ENCODE measurements at regions not wholly inside any gene's neighbourhood (a gene's known extent, or its start where the extent isn't known, plus 50 kb on each side); places are given as distances from the start of the nearest gene placed in this dataset.

DNA sequence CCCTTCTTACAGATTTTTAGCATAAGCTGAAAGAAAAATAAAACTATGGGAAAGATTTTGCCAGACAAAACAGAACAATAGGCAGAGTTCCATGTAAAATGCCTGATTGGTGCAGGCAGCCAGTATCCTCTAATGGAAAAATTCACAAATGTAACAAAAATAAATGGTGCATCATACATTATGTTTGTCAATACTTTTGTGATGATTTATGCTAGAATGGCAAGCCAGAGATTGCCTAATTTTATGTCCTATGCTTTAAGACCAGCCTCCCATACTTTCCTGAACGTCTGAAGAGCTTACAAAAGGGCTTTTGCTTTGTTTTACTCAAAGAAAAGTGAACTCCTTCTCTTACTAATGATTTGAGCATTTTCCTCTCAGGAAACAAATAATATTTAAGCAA is 81.5 kb upstream of the KCNJ15 start:
- intact Hi-C loops (cut with DNase I), result no loop called here
- DNase-seq (ENCODE audit: low spot score) (no peak), ATAC-seq (no peak)

DNA sequence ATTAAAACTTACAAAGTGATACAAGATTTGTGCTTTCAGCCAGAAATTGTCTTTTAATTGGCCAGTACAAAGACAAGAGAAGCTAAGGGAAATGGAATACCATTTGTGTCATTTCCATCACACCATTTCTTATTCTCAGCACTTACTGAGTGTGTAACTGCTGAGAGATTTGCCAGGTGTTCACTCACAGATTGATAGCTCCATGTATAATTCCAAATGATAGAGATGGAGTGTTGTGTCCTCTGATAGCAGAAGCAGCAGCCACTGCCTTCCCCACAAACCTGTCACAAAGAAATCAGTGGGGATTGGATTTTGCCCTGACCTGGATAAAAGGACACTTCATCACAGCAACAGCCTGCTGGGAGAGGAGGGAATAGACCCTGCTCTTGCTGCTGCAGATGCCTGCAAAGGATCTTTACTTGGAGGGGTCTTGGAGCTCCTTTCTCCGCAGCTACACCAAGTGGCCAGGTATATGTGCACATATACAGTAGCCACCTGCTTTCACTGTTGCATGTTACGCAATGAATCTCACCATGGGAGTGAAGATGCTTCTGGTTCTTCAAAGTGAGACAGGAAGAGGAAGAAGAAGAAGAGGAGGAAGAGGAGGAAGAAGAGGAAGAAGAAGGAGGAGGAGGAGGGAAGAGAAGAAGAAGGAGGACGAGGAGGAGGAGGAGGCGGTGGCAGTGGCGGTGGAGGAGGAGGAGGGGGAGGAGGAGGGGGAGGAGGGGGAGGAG is 78.7 kb upstream of the KCNJ15 start:
- DNase-seq (ENCODE audit: low spot score) (no peak), ATAC-seq (no peak)
- intact Hi-C loops (cut with DNase I), result no loop called here

DNA sequence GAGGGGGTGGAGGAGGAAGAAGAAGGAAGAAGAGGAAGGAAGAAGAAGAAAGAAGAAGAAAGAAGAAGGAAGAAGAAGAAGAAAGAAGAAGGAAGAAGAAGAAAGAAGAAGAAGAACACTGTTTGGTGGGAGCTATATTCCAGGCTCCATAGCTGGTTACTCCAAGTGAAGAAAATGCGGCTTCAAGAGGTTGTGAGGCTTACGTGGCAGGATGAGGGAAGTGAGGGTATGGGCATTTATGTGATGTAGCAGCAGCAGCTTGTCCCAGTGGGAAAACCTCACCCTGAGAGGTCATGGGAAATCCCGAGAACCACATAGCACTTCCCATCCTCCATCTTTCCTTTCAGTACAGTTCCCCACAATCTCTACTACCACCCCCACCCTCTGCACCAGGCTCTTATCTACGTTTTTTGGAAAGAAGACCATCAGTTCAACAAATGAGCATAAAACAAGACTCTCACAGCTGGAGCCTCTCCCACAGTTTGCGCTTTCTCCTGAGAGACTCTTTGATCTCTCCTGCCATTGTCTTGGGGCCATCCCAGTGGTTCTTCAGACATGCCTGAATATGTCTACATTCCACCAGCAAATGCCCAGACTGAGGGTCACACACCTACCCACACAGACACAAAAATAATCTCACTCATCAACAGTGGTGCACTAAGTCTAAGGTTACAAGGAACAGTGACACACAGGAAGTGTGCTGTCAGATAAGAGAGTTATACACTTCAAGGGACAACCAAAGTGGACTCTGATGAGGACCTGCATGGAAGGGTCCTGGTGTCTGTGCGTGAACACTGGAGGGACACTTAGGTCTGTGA is 77.9 kb upstream of the KCNJ15 start:
- ATAC-seq, result no peak

DNA sequence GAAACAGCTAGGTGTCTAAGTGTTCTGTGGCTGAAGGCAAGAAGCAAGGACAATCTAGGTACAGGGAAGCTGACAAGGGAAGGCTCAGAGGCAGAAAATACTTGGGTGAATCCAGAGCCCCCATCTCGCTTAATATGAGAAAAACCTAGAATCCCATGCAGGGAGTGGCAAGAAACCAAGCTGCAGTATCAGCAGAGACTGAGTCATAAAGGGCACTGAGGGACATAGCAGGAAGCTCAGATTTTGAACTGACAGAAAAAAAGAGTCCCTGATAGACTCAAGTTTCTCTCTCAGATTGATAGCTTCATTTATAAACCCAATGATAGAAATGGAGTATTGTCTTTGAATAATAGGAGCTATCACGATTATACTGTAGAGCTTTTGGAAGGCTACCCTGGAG is 77.3 kb upstream of the KCNJ15 start:
- intact Hi-C loops (cut with DNase I), result no loop called here
- ATAC-seq (no peak), DNase-seq (ENCODE audit: low spot score) (no peak)

More for the DNA sequence above, 77.9 kb upstream of the KCNJ15 start:
- no peak for DNase-seq (ENCODE audit: low spot score)
- intact Hi-C loops (cut with DNase I), result no loop called here

- intact Hi-C loops (cut with DNase I), result no loop called here
- ATAC-seq, result no peak
- no peak for DNase-seq (ENCODE audit: low spot score)
Measured at GRCh38 chr21:38181096-38181495, 75.7 kb upstream of the KCNJ15 start.

DNA sequence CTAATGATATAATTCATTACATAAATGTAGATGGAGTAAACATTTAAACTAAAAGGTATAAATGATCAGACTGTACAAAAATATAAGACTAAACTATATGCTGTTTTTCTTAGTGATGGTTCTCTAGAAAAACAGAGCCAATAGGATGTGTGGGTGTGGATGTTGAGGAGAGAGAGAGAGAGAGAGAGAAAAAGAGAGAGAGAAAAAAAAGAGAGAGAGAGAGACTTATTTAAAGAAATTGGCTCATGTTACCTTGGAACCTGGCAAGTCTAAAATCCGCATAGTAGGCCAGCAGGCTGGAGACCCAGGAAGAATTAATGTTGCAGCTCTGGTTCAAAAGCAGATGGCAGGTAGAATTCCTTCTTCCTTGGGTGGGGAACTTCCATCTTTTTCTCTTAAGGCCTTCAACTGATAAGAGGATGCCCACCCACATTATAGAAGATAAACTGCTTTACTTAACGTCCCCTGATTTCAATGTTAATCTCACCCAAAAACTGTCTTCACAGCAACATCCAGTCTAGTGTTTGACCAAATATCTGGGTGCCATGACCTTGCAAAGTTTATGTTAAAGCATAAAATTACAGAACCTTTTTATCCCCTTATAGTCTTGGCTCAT is 74.3 kb upstream of the KCNJ15 start:
- ATAC-seq (no peak), DNase-seq (ENCODE audit: low spot score) (no peak)
- intact Hi-C loops (cut with DNase I), result no loop called here

DNA sequence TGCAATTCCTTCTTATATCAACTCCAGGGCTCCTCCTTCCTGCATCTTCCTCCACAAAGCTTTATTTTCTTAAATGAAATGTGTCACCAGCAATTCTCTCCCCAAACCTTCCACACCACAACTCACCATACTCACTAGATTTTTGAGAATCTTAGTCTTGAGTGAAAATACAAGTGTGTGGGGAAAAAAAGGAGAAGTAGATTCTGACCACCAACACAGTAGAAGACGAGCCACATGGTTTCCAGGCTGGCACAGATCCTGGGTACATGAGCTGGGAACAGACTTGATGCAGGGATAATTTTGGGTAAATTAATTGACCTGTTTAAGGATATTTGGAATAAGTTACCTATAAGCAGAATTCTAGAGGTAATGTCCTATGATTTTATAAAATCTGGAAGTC is 72.8 kb upstream of the KCNJ15 start:
- ATAC-seq (no peak), DNase-seq (ENCODE audit: low spot score) (no peak)
- intact Hi-C loops (cut with DNase I), result no loop called here

- intact Hi-C loops (cut with DNase I), result no loop called here
Measured at GRCh38 chr21:38186661-38187270, 70.0 kb upstream of the KCNJ15 start.

DNA sequence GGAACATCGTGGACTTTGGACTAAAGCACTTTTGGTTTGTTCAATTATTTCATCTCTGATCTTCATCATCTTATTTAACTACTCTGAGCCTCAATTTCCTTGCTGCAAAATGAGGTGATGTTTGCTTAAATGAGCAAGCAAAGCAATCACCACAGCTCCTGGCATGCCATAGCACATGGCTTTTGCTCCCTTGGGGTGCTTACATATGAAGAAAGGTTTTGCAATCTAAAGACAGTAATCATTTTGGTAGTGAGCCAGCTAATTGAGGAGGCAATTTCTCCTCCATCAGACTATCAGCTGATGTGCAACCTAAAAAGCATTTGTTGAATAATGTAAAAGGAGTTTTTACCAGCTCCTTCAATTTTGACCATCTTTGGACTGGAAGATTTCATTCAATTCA is 68.8 kb upstream of the KCNJ15 start:
- intact Hi-C loops (cut with DNase I), result no loop called here
- DNase-seq (ENCODE audit: low spot score), result no peak
- no peak for ATAC-seq

More at GRCh38 chr21:38186661-38187270, 70.0 kb upstream of the KCNJ15 start:
- no peak for DNase-seq (ENCODE audit: low spot score)
- no peak for ATAC-seq

DNA sequence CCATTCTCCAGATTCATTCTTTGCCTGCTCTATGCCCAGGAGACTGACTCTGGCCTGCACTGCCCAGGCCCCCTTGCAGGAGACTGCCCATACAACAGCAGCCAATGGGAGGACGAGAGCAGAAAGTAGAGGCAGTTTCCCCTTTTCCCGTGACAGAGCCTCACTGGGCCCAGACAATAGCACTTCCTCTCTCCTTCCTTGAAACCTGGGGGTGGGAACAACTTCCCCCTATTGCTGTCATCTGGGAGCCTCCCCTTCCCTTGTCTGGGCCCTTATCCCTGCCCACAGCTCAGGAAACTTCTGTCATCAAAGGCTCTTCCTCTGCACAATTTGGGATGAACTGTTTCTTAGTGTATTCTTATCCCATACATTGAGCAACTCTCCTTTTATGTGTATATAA is 60.8 kb upstream of the KCNJ15 start:
- ATAC-seq (no peak), DNase-seq (ENCODE audit: low spot score) (no peak)
- intact Hi-C loops (cut with DNase I), result no loop called here

GRCh38 chr21:38202811-38203210 is 54.0 kb upstream of the KCNJ15 start:
- intact Hi-C loops (cut with DNase I), result no loop called here
- DNase-seq (ENCODE audit: low spot score) (no peak), ATAC-seq (no peak)

DNA sequence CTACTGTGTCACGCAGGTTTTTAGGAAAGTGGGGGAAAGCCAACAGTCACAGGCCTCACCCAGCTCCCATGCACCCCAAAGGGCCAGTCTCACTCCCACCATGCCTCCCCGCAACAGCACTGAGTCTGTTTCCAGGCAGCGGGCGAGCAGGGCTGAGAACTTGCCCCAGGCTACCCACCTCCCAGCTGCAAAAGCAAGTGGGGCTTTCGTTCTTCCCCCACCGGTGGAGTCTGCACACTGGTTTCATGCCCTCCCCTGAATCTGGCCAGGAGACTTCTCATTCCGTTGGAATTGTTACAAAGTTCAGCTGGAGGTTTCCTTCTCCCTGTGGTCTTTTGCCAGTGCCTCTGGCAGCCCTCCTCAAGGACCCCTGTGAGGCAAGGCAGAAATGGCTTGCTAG is 53.6 kb upstream of the KCNJ15 start:
- ATAC-seq, result no peak
- intact Hi-C loops (cut with DNase I), result no loop called here
- no peak for DNase-seq (ENCODE audit: low spot score)

GRCh38 chr21:38205940-38206339 is 50.9 kb upstream of the KCNJ15 start:
- DNase-seq (ENCODE audit: low spot score) (no peak), ATAC-seq (no peak)
- intact Hi-C loops (cut with DNase I), result no loop called here

DNA sequence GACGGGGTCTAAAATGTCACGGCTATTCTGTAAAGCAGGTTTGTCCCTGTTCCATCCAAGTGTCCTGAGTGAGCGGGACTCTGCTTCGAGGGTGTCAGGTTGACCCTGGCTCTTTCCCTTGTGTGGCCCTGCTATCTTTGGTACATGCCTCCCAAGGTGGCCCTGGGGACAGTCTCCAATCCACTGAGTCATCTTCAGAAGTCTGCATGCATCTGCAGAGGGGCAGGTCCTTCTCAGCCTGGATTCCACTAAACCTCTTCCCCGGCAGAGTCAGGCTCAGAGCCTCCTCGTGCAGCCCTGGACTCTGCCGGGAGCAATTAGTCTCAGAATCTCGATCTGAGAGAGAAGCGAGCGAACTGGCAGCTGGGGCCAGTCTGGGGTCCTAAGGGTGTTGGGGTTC is 50.1 kb upstream of the KCNJ15 start:
- ATAC-seq (no peak), DNase-seq (ENCODE audit: low spot score) (no peak)
- intact Hi-C loops (cut with DNase I), result no loop called here

All from sciatic nerve (tissue), 2 donors.